H1 (cell line): ENCODE measurements at regions not wholly inside any gene's neighbourhood (a gene's known extent, or its start where the extent isn't known, plus 50 kb on each side); places are given as distances from the start of the nearest gene placed in this dataset.

Source experiments
- CTCF ChIA-PET: fragments of 300-600 bp; sonication (Branson Sonifier 250); formaldehyde crosslinking; loops from one replicate; lab custom pipeline; 2021; ENCODE audit not compliant: partially characterized antibody; lab: Charles Lee
- POLR2A ChIA-PET: fragments of 300-600 bp; sonication (Branson Sonifier 250); formaldehyde crosslinking; loops from one replicate; lab custom pipeline; 2021; ENCODE audit warnings: inconsistent platforms; ENCODE audit not compliant: partially characterized antibody; lab: Charles Lee
- DNase-seq, 2 experiments: peaks; one replicate each; pipeline versions ENCODE4 v3.0.0 to v3.0.0-alpha.2; 2010 to 2022; ENCODE audit warnings: low spot score in 2 of 2, low read depth in 1 of 2, mixed read lengths in 1 of 2
- FAIRE-seq: peaks from 2 replicates; lab custom pipeline; 2011; peaks lifted over from hg19 to GRCh38; lab: Jason Lieb, UNC
- H2AFZ ChIP-seq: 2 replicates; pipeline ENCODE4 v1.8.1; 2012; ENCODE audit warnings: low read length, inconsistent platforms
- H2AK5ac ChIP-seq: 2 replicates; pipeline ENCODE4 v1.6.1; 2013; ENCODE audit warnings: low read depth, low read length
- H2BK120ac ChIP-seq: replicated peaks from 2 replicates; pipeline ENCODE3; 2013; ENCODE audit warnings: low read depth, low read length, inconsistent platforms
- H2BK12ac ChIP-seq: 2 replicates; pipeline ENCODE4 v1.6.1; 2013; ENCODE audit warnings: low read depth, low read length
- H2BK15ac ChIP-seq: 2 replicates; pipeline ENCODE4 v1.6.1; 2013; ENCODE audit warnings: low read length
- H2BK20ac ChIP-seq: 2 replicates; pipeline ENCODE4 v1.6.1; 2013; ENCODE audit warnings: low read length
- H2BK5ac ChIP-seq: 2 replicates; pipeline ENCODE4 v1.6.1; 2013; ENCODE audit warnings: low read depth, low read length
- H3K14ac ChIP-seq: 2 replicates; pipeline ENCODE4 v1.6.1; 2013; ENCODE audit warnings: inconsistent platforms; ENCODE audit not compliant: insufficient read length
- H3K18ac ChIP-seq: 2 replicates; pipeline ENCODE4 v1.6.1; 2013; ENCODE audit warnings: low read length; ENCODE audit errors: extremely low read depth
- H3K23ac ChIP-seq: 2 replicates; pipeline ENCODE4 v1.6.1; 2013; ENCODE audit warnings: inconsistent platforms; ENCODE audit not compliant: insufficient read length
- H3K23me2 ChIP-seq: 2 replicates; pipeline ENCODE4 v1.6.1; 2013; ENCODE audit warnings: low read depth, low read length
- H3K27ac ChIP-seq: 2 replicates; pipeline ENCODE4 v1.6.1; 2011; ENCODE audit warnings: low read depth, low read length, inconsistent platforms
- H3K27me3 ChIP-seq, 4 experiments: replicated peaks in 1 of 4; 1 replicate in 1 of 4; 2 replicates in 3 of 4; pipeline versions ENCODE4 v1.6.1 to v1.8.1; 2011 to 2013; ENCODE audit warnings: low read length in 3 of 4, mild to moderate bottlenecking in 3 of 4, inconsistent platforms in 2 of 4, mixed read lengths in 2 of 4, moderate library complexity in 1 of 4; ENCODE audit not compliant: control insufficient read depth in 3 of 4, insufficient read depth in 3 of 4; ENCODE audit errors: extremely low read depth in 1 of 4
- H3K36me3 ChIP-seq, 4 experiments: 2 replicates each; pipeline versions ENCODE4 v1.6.1 to v1.8.1; 2011 to 2013; ENCODE audit warnings: mild to moderate bottlenecking in 4 of 4, low read length in 3 of 4, moderate library complexity in 2 of 4, control low read depth in 1 of 4, inconsistent platforms in 1 of 4; ENCODE audit not compliant: insufficient read depth in 4 of 4, control insufficient read depth in 2 of 4
- H3K4ac ChIP-seq: replicated peaks from 2 replicates; pipeline ENCODE3; 2013; ENCODE audit warnings: low read length, low read depth, mixed read lengths, inconsistent platforms; ENCODE audit not compliant: insufficient read length
- H3K4me1 ChIP-seq, 4 experiments: replicated peaks in 1 of 4; 1 replicate in 1 of 4; 2 replicates in 3 of 4; pipeline versions ENCODE4 v1.6.1 to v1.8.1; 2011 to 2013; ENCODE audit warnings: low read length in 3 of 4, inconsistent platforms in 2 of 4, mixed read lengths in 1 of 4; ENCODE audit not compliant: insufficient read depth in 4 of 4, control insufficient read depth in 3 of 4
- H3K4me2 ChIP-seq, 2 experiments: 2 replicates each; pipeline versions ENCODE4 v1.6.1 to v1.8.1; 2011 to 2013; ENCODE audit warnings: low read depth in 2 of 2, low read length in 2 of 2, control low read depth in 1 of 2, inconsistent platforms in 1 of 2, mild to moderate bottlenecking in 1 of 2; ENCODE audit not compliant: insufficient read depth in 1 of 2
- H3K4me3 ChIP-seq, 4 experiments: fragments of 200-600, 300-600 bp in 1 of 4; sonication (generic), shearing (Covaris generic), sonication (Bioruptor Twin) in 1 of 4; 2 replicates each; pipeline versions ENCODE4 v1.5.1 to v1.8.1; 2011 to 2016; ENCODE audit warnings: low read length in 4 of 4, low read depth in 3 of 4, control low read depth in 2 of 4, inconsistent platforms in 2 of 4, mild to moderate bottlenecking in 2 of 4, mixed read lengths in 1 of 4, moderate library complexity in 1 of 4; ENCODE audit not compliant: insufficient read depth in 2 of 4; ENCODE audit errors: extremely low read depth in 1 of 4
- H3K56ac ChIP-seq: replicated peaks from 2 replicates; pipeline ENCODE3; 2013; ENCODE audit warnings: low read depth, mild to moderate bottlenecking, mixed read lengths, low read length, inconsistent platforms; ENCODE audit not compliant: insufficient read length
- H3K79me1 ChIP-seq: 2 replicates; pipeline ENCODE4 v1.6.1; 2013; ENCODE audit warnings: low read depth, low read length, control low read depth
- H3K79me2 ChIP-seq, 2 experiments: 2 replicates each; pipeline versions ENCODE4 v1.6.1 to v1.8.1; 2012 to 2013; ENCODE audit warnings: low read length in 2 of 2, mild to moderate bottlenecking in 2 of 2, inconsistent platforms in 1 of 2; ENCODE audit not compliant: insufficient read depth in 2 of 2, control insufficient read depth in 1 of 2
- H3K9ac ChIP-seq, 4 experiments: replicated peaks in 1 of 4; 1 replicate in 1 of 4; 2 replicates in 3 of 4; pipeline versions ENCODE4 v1.6.1 to v1.8.1; 2011 to 2013; ENCODE audit warnings: low read depth in 3 of 4, low read length in 3 of 4, control low read depth in 2 of 4, mild to moderate bottlenecking in 2 of 4, moderate library complexity in 2 of 4, inconsistent platforms in 1 of 4; ENCODE audit errors: extremely low read depth in 1 of 4
- H3K9me3 ChIP-seq, 2 experiments: 2 replicates each; pipeline versions ENCODE4 v1.6.1 to v1.8.1; 2012 to 2013; ENCODE audit warnings: mild to moderate bottlenecking in 2 of 2, moderate library complexity in 2 of 2, control low read depth in 1 of 2, inconsistent platforms in 1 of 2, low read depth in 1 of 2, low read length in 1 of 2, mixed read lengths in 1 of 2; ENCODE audit not compliant: insufficient read depth in 2 of 2
- H4K20me1 ChIP-seq, 2 experiments: replicated peaks in 1 of 2; 2 replicates each; pipeline versions ENCODE3 to v1.8.1; 2011 to 2013; ENCODE audit warnings: inconsistent platforms in 2 of 2, low read length in 2 of 2, mild to moderate bottlenecking in 1 of 2; ENCODE audit not compliant: insufficient read depth in 2 of 2, control insufficient read depth in 1 of 2
- H4K5ac ChIP-seq: 2 replicates; pipeline ENCODE4 v1.6.1; 2013; ENCODE audit warnings: low read length, low read depth, mixed read lengths, inconsistent platforms; ENCODE audit not compliant: insufficient read length
- H4K8ac ChIP-seq: 2 replicates; pipeline ENCODE4 v1.8.0; 2013; ENCODE audit warnings: mild to moderate bottlenecking, moderate library complexity, low read length, inconsistent platforms; ENCODE audit not compliant: insufficient read depth; ENCODE audit errors: extremely low read depth
- H4K91ac ChIP-seq: replicated peaks from 2 replicates; pipeline ENCODE3; 2013; ENCODE audit warnings: low read length, mixed read lengths, inconsistent platforms; ENCODE audit not compliant: insufficient read length
- ASH2L ChIP-seq: fragments of 200-600, 300-600 bp; sonication (generic); IDR thresholded peaks from one replicate; pipeline ENCODE4 v1.7.1; 2017; ENCODE audit warnings: low read length
- BACH1 ChIP-seq: IDR thresholded peaks from 2 replicates; pipeline ENCODE4 v1.6.1; 2012; ENCODE audit warnings: low read length, improper control_type of control experiment
- BCL11A ChIP-seq, 2 experiments: IDR thresholded peaks; one replicate each; pipeline ENCODE4 v1.6.1; 2011; ENCODE audit warnings: low read depth in 2 of 2, low read length in 2 of 2, mild to moderate bottlenecking in 2 of 2
- CEBPB ChIP-seq: IDR thresholded peaks from 2 replicates; pipeline ENCODE4 v1.6.1; 2012; ENCODE audit warnings: low read depth, low read length
- EP300 ChIP-seq, 2 experiments: IDR thresholded peaks; 1 replicate in 1 of 2; 2 replicates in 1 of 2; pipeline ENCODE4 v1.6.1; 2011 to 2012; ENCODE audit warnings: low read depth in 2 of 2, low read length in 2 of 2, mild to moderate bottlenecking in 2 of 2, borderline replicate concordance in 1 of 2, inconsistent platforms in 1 of 2, moderate library complexity in 1 of 2
- JUN ChIP-seq: IDR thresholded peaks from 2 replicates; pipeline ENCODE4 v1.6.1; 2011; ENCODE audit warnings: low read depth, mild to moderate bottlenecking, improper control_type of control experiment, low read length
- MAFK ChIP-seq: IDR thresholded peaks from 2 replicates; pipeline ENCODE4 v1.6.1; 2012; ENCODE audit warnings: low read depth, mild to moderate bottlenecking, improper control_type of control experiment, low read length
- RXRA ChIP-seq: IDR thresholded peaks from 2 replicates; pipeline ENCODE4 v1.6.1; 2011; ENCODE audit warnings: low read depth, mild to moderate bottlenecking, low read length, moderate library complexity; ENCODE audit not compliant: insufficient read depth
- SIN3A ChIP-seq, 2 experiments: IDR thresholded peaks in 1 of 2; conservative IDR thresholded peaks in 1 of 2; 2 replicates each; pipeline ENCODE4 v1.6.1; 2011 to 2012; ENCODE audit warnings: low read length in 2 of 2, improper control_type of control experiment in 1 of 2, low read depth in 1 of 2, mild to moderate bottlenecking in 1 of 2
- SP1 ChIP-seq: IDR thresholded peaks from 2 replicates; pipeline ENCODE4 v1.6.1; 2011; ENCODE audit warnings: low read depth, low read length
- SP4 ChIP-seq: IDR thresholded peaks from 2 replicates; pipeline ENCODE4 v1.6.1; 2012; ENCODE audit warnings: low read length, inconsistent platforms
- TAF1 ChIP-seq: IDR thresholded peaks from 2 replicates; pipeline ENCODE4 v1.6.1; 2011; ENCODE audit warnings: mild to moderate bottlenecking, low read depth, low read length
- TBP ChIP-seq: IDR thresholded peaks from 2 replicates; pipeline ENCODE4 v1.6.1; 2011; ENCODE audit warnings: low read depth, low read length, improper control_type of control experiment
- USF2 ChIP-seq: IDR thresholded peaks from 2 replicates; pipeline ENCODE4 v1.6.1; 2011; ENCODE audit warnings: low read length, improper control_type of control experiment
- WGBS, 2 experiments: shearing (Covaris generic) in 1 of 2; methylation state at CpG; one replicate each; pipeline versions ENCODE4 v1.1.6 to v1.1.7; 2013 to 2015; ENCODE audit warnings: low lambda C conversion rate in 2 of 2, mixed read lengths in 2 of 2, inconsistent platforms in 1 of 2, low coverage in 1 of 2, missing lambda C conversion rate in 1 of 2; ENCODE audit not compliant: insufficient replicate concordance in 2 of 2, insufficient coverage in 1 of 2, insufficient read length in 1 of 2; ENCODE audit errors: extremely low coverage in 1 of 2, missing lambda C conversion rate in 1 of 2; 5-methylcytosine and 5-hydroxymethylcytosine counted together

GRCh38 chr10:3655528-3655927 is 129.5 kb downstream of the KLF6 start:
- TF ChIP-seq JUN (no peak), SIN3A (conservative IDR thresholded peaks at IDR 0.05 in 1 of 2, IDR thresholded peaks at IDR 0.05 in 1 of 2; ENCODE audit: low read depth in 1 of 2, low read length in 2 of 2) (no peak), ASH2L (no peak), USF2 (no peak), RXRA (no peak), TBP (no peak), EP300 (IDR thresholded peaks at IDR 0.05; ENCODE audit: borderline replicate concordance in 1 of 2, low read depth in 2 of 2, low read length in 2 of 2) (no peak), MAFK (no peak), BCL11A (IDR thresholded peaks at IDR 0.05; ENCODE audit: low read depth in 2 of 2, low read length in 2 of 2) (no peak), CEBPB (no peak), BACH1 (no peak), SP4 (no peak), SP1 (no peak), TAF1 (no peak)
- TF ChIP-seq, all 59 proteins: peak for 0
- no peak overlapping the region for H3K27ac ChIP-seq
- H2BK20ac ChIP-seq = no peak overlapping the region
- no peak overlapping the region for H3K4ac ChIP-seq
- H3K36me3 ChIP-seq = no peaks in the 10 kb centered on the region
- H3K56ac ChIP-seq = no peak overlapping the region
- H4K5ac ChIP-seq = no peak overlapping the region
- H3K9me3 ChIP-seq = 0 out of 4 replicates have a peak, but pooled peaks cover 0 to 1% of the 10 kb centered on the region in 2 experiments
- H3K79me2 ChIP-seq = no peaks in the 10 kb centered on the region
- no peak overlapping the region for H2BK120ac ChIP-seq
- no peak overlapping the region for H2AK5ac ChIP-seq
- H3K4me1 ChIP-seq = peaks cover 0 to 3% (median 0%) of the 10 kb centered on the region in 4 experiments; a peak in 1 of 7 replicates
- DNase-seq = no peak
- H2BK12ac ChIP-seq = no peak overlapping the region
- no peak for FAIRE-seq
- 81% methylated on average over 7 of the region's 7 CpGs; no CpG with 5 or more reads in 1 of the 2 experiments for WGBS, 2 experiments
- H2AFZ ChIP-seq = no peak overlapping the region
- no peak overlapping the region for H3K9ac ChIP-seq
- H3K23ac ChIP-seq = no peak overlapping the region
- H4K20me1 ChIP-seq = no peaks in the 10 kb centered on the region
- ChIA-PET CTCF (interaction anchor here (1.5 kb wide), 1 partner anchor 28 kb away, joined by 4 read pairs; no protein-coding TSS in a partner anchor), POLR2A (no interaction called here)
- H4K8ac ChIP-seq = no peak overlapping the region
- no peak overlapping the region for H3K4me2 ChIP-seq
- H3K18ac ChIP-seq = no peak overlapping the region
- H3K4me3 ChIP-seq = no peak overlapping the region
- H2BK5ac ChIP-seq = no peak overlapping the region
- no peaks in the 10 kb centered on the region for H3K79me1 ChIP-seq
- no peak overlapping the region for H4K91ac ChIP-seq
- no peaks in the 10 kb centered on the region; the same call in 1 of the 2 replicates for H3K23me2 ChIP-seq
- H3K14ac ChIP-seq = no peak overlapping the region
- no peaks in the 10 kb centered on the region for H3K27me3 ChIP-seq
- H2BK15ac ChIP-seq = no peak overlapping the region
